A172 (cell line): ENCODE measurements at regions not wholly inside any gene's neighbourhood (a gene's known extent, or its start where the extent isn't known, plus 50 kb on each side); places are given as distances from the start of the nearest gene placed in this dataset.

Experiments
- DNase-seq: peaks from one replicate; pipeline ENCODE4 v3.0.0-alpha.2; 2015; ENCODE audit warnings: low spot score

- DNase-seq, result no peak
Measured at GRCh38 chr6:54057058-54057457, 54.2 kb upstream of the MLIP start.

DNA sequence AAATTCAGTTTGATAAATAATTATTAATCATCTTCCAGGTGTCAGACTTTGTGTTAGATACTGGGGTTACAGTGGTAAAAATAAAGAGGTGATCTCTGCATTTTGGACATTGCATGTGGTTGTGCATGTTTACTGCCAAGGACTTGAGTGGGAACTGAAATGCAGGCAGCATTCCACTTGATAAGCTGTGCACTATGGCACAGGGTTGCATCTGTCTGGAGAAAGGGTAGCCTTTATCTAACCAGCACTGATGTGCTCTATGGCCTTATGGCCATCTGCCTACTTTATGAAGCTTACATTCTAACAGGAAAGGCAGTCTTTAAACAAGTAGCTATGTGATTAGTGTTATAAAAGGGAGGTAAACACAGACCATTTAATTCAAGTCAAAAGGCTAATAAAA, 53.0 kb upstream of the MLIP start:
- DNase-seq, result no peak

DNA sequence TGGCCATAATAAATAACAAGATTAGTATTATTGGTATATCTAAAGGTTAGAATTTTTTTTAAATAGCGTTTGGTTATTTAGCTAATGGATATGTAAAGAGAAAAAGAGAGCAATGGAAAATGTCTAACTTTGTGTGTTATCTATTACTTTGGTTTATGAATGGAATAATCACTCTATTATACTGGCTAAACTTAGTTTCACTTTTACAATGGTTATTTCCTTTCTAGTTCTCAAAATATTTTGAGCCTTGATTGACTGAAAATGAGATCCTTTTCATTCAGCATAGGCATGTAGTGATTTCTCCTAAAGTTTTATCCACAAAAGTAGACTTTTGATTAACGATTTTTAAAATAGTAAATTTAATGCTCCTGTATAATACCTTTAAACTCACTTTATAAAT, 51.6 kb upstream of the MLIP start:
- no peak for DNase-seq

DNA sequence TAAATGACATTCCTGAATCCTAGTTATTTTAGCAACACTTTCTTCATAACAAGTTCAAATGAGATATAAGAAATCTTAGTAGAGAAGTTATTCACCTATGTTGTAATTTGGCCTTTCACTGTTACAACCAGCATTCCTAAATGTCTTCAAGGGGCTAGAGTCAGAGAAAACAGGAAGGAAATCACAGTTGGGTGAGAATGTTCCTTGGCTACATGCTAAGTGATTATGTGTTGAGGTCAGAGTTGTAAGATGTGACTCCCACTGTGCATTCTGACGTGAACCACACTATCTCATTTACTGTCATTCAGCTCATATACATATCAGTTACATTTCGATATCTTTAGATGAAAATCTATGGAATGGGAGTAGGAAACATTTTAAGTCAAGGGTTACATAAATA, 51.0 kb upstream of the MLIP start:
- DNase-seq, result no peak
